ENCODE measurements at regions not wholly inside any gene's neighbourhood (a gene's known extent, or its start where the extent isn't known, plus 50 kb on each side); places are given as distances from the start of the nearest gene placed in this dataset.

DNA sequence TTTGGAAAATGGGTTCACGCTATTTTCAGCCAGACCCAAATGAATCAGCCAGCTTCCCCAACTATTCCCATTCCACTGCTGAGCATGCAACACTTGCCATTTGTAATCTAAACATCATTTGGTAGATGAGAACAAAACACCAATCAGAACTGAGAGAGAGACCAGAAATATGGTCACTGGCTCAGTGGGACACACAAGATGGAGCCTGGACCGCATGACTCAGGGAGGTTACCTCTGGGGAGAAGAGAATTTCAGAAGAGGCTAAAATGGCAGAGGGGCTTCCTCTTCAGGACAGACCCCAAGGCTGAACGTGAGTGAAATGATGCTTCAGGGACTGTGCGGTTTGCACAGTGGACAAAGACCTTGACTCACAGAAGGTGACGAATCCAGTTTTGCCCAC, 126.6 kb downstream of the URB2 start:
- Mint-ChIP-seq H3K27me3 (peaks cover 2% of the 10 kb centered on the region), H3K27ac (no peak overlapping the region), H3K4me1 (peaks cover 11% of the 10 kb centered on the region), H3K9me3 (peaks cover 3% of the 10 kb centered on the region), H3K36me3 (ENCODE audit: low read depth) (no peaks in the 10 kb centered on the region), H3K4me3 (no peak overlapping the region)
- intact Hi-C loops (cut with micrococcal nuclease) = no loop called here
- DNase-seq = no peak

DNA sequence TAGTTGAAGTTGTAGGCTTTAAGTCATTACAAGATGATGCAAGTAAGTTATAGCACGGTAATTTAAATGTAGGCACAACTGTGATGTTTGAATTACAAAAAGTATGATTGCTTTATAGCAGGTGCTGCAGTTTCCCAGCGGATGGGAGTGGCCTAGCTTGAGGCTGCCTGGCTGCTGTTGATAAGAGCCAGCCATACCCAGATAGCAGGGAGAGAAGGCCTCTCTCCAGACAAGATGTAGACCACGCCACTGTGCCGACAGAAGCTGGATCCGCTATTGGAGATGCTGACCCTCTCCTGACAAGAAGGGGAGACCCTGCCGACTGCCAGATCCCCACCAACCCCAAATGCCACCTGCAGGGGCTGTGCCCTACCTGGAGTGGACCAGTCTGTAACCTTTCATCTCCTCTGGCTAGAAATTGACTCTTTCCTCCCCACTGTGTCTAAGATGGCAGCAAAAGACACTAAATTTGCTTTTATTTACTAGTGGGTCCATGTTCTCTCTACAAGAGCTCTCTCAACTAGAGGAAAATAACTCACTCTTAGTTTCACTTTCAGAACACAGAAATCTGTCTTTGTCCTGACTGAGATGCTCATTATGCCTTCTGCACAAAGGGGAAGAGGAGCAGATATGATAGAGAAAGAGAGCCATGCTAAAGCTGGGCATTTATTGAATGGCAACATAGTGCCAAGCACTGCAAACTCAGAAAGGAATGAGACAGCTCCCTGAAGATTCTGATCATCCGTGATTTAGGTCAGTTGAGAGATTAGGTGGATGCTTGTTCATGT, 127.9 kb downstream of the URB2 start:
- intact Hi-C loops (cut with micrococcal nuclease) = no loop called here
- peak overlapping the region; percentile 70 for H3K27ac Mint-ChIP-seq
- peak overlapping the region; percentile 71 for H3K4me3 Mint-ChIP-seq
- H3K27me3 Mint-ChIP-seq = no peaks in the 10 kb centered on the region
- peaks cover 3% of the 10 kb centered on the region for H3K9me3 Mint-ChIP-seq
- DNase-seq = peak; percentile 69
- peaks cover 18% of the 10 kb centered on the region for H3K4me1 Mint-ChIP-seq
- no peaks in the 10 kb centered on the region for H3K36me3 Mint-ChIP-seq (ENCODE audit: low read depth)

- intact Hi-C loops (cut with micrococcal nuclease) = no loop called here
- Mint-ChIP-seq H3K4me3 (no peak overlapping the region), H3K27ac (no peak overlapping the region), H3K36me3 (ENCODE audit: low read depth) (no peaks in the 10 kb centered on the region), H3K4me1 (peaks cover 22% of the 10 kb centered on the region), H3K9me3 (peaks cover 3% of the 10 kb centered on the region), H3K27me3 (no peaks in the 10 kb centered on the region)
- DNase-seq = no peak
Observed at GRCh38 chr1:229756666-229757065, 130.6 kb downstream of the URB2 start.

DNA sequence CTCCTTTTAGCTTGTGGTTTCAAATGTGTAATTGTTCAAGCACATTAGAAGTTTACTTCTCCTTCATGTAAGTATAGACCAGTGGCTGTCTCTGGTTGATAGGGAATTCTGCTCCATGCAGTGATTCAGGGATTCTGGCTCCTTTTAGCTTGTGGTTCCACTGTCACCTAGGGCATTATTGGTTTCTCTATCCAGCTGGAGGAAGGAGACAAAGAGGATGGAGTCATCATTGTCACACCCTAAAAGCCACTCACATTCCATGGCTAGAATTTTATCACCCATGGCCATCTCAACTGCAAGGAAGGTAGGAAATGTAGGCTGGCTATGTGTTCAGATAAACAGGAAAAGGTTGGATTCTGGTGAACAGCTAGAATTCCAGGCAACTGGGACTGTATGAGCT, 131.2 kb downstream of the URB2 start:
- H3K9me3 Mint-ChIP-seq = peaks cover 3% of the 10 kb centered on the region
- H3K36me3 Mint-ChIP-seq (ENCODE audit: low read depth) = no peaks in the 10 kb centered on the region
- H3K4me3 Mint-ChIP-seq = no peak overlapping the region
- H3K4me1 Mint-ChIP-seq = peaks cover 22% of the 10 kb centered on the region
- H3K27me3 Mint-ChIP-seq = no peaks in the 10 kb centered on the region
- no peak overlapping the region for H3K27ac Mint-ChIP-seq
- no peak for DNase-seq
- intact Hi-C loops (cut with micrococcal nuclease) = no loop called here

GRCh38 chr1:229758101-229759036, 132.3 kb downstream of the URB2 start:
- Mint-ChIP-seq H3K4me1 (peaks cover 22% of the 10 kb centered on the region), H3K27me3 (peaks cover 4% of the 10 kb centered on the region), H3K36me3 (ENCODE audit: low read depth) (no peaks in the 10 kb centered on the region), H3K9me3 (peaks cover 3% of the 10 kb centered on the region), H3K27ac (no peak overlapping the region), H3K4me3 (no peak overlapping the region)
- intact Hi-C loops (cut with micrococcal nuclease) = no loop called here
- no peak for DNase-seq

DNA sequence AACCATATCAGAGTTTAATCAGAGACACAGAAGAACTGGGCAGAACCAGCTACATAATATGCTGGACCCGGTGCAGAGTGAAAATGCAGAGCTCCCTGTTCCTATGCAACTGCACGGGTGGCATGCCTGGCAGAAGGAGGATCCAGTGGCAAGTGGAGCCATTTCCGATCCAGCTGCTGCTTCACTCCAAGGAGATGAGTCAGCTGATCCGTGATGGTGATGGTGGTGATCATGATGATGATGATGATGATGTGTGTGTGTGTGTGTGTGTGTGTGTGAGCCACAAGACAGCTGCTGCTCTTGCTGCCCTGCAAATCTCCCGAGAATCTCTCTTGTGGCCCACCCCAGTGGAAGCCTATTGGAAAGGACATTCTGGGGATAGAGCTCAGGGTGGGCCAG, 133.0 kb downstream of the URB2 start:
- no peaks in the 10 kb centered on the region for H3K36me3 Mint-ChIP-seq (ENCODE audit: low read depth)
- intact Hi-C loops (cut with micrococcal nuclease) = no loop called here
- H3K27ac Mint-ChIP-seq = no peak overlapping the region
- peaks cover 8% of the 10 kb centered on the region for H3K27me3 Mint-ChIP-seq
- H3K9me3 Mint-ChIP-seq = peaks cover 3% of the 10 kb centered on the region
- H3K4me3 Mint-ChIP-seq = no peak overlapping the region
- H3K4me1 Mint-ChIP-seq = peaks cover 16% of the 10 kb centered on the region
- DNase-seq = no peak

GRCh38 chr1:229759586-229759985, 133.5 kb downstream of the URB2 start:
- Mint-ChIP-seq H3K27ac (no peak overlapping the region), H3K9me3 (peaks cover 3% of the 10 kb centered on the region)
- intact Hi-C loops (cut with micrococcal nuclease) = no loop called here

GRCh38 chr1:229760478-229760996, 134.5 kb downstream of the URB2 start:
- Mint-ChIP-seq H3K27me3 (peaks cover 15% of the 10 kb centered on the region), H3K36me3 (ENCODE audit: low read depth) (no peaks in the 10 kb centered on the region), H3K4me3 (no peak overlapping the region), H3K27ac (no peak overlapping the region), H3K9me3 (peaks cover 3% of the 10 kb centered on the region), H3K4me1 (peaks cover 11% of the 10 kb centered on the region)
- DNase-seq = no peak
- intact Hi-C loops (cut with micrococcal nuclease) = no loop called here

More at GRCh38 chr1:229759586-229759985, 133.5 kb downstream of the URB2 start:
- no peaks in the 10 kb centered on the region for H3K36me3 Mint-ChIP-seq (ENCODE audit: low read depth)
- DNase-seq = no peak
- peaks cover 11% of the 10 kb centered on the region for H3K4me1 Mint-ChIP-seq
- H3K4me3 Mint-ChIP-seq = no peak overlapping the region
- H3K27me3 Mint-ChIP-seq = peaks cover 11% of the 10 kb centered on the region

DNA sequence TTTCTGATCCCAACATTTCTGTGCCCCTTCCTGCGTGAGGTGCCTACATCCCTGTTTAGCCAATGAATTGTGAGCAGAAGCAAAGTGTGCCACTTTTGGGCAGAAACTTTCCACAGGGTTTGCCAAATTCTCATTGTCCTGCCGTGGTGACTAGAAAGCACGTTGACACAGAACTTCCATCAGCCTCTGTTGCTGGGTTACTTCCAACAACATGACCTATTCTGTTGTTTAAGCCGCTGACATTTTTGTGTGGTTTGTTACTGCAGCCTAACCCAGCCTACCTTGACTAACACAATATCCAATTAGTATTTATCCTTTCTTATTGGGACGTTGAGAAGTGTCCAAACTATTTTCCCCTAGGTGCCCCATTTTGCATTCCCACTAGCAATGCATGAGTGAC, 136.8 kb downstream of the URB2 start:
- DNase-seq = no peak
- Mint-ChIP-seq H3K27me3 (peaks cover 20% of the 10 kb centered on the region), H3K4me1 (peaks cover 11% of the 10 kb centered on the region), H3K9me3 (no peaks in the 10 kb centered on the region), H3K27ac (no peak overlapping the region), H3K36me3 (ENCODE audit: low read depth) (no peaks in the 10 kb centered on the region), H3K4me3 (no peak overlapping the region)
- intact Hi-C loops (cut with micrococcal nuclease) = no loop called here

GRCh38 chr1:229768232-229768631, 142.2 kb downstream of the URB2 start:
- Mint-ChIP-seq H3K36me3 (ENCODE audit: low read depth) (no peaks in the 10 kb centered on the region), H3K27ac (no peak overlapping the region), H3K9me3 (no peaks in the 10 kb centered on the region), H3K4me1 (no peaks in the 10 kb centered on the region), H3K27me3 (peaks cover 24% of the 10 kb centered on the region), H3K4me3 (no peak overlapping the region)
- intact Hi-C loops (cut with micrococcal nuclease) = no loop called here
- DNase-seq = no peak

- no peak overlapping the region for H3K4me3 Mint-ChIP-seq
- intact Hi-C loops (cut with micrococcal nuclease) = no loop called here
- peaks cover 24% of the 10 kb centered on the region for H3K27me3 Mint-ChIP-seq
- no peaks in the 10 kb centered on the region for H3K9me3 Mint-ChIP-seq
- no peaks in the 10 kb centered on the region for H3K36me3 Mint-ChIP-seq (ENCODE audit: low read depth)
- DNase-seq = no peak
- no peaks in the 10 kb centered on the region for H3K4me1 Mint-ChIP-seq
- H3K27ac Mint-ChIP-seq = no peak overlapping the region
Observed at GRCh38 chr1:229769006-229769405, 143.0 kb downstream of the URB2 start.

- H3K27ac Mint-ChIP-seq = no peak overlapping the region
- intact Hi-C loops (cut with micrococcal nuclease) = no loop called here
- no peaks in the 10 kb centered on the region for H3K9me3 Mint-ChIP-seq
- no peaks in the 10 kb centered on the region for H3K36me3 Mint-ChIP-seq (ENCODE audit: low read depth)
- peaks cover 20% of the 10 kb centered on the region for H3K27me3 Mint-ChIP-seq
- no peaks in the 10 kb centered on the region for H3K4me1 Mint-ChIP-seq
- H3K4me3 Mint-ChIP-seq = no peak overlapping the region
- no peak for DNase-seq
Observed at GRCh38 chr1:229769809-229770208, 143.8 kb downstream of the URB2 start.

DNA sequence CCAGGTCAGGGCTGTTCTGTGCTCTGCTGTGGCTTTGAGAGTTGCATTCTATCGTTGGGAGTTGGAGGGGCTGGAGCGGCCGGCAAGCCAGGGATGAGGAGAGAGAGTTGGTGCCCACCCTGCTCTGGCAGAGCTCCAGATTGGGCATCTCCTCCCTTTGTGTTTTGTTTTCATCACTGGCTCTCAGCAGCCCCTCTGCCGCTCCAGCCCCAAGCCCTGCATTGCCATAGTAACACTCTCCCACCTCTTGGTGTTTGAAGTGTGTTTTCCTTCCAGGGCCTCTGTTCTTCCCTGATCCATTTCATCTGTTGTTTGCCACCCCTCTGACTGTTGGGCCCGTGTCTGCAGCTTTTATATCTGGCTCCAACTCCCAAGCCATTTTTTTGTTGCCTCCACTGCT, 152.7 kb downstream of the URB2 start:
- peaks cover 5% of the 10 kb centered on the region for H3K27me3 Mint-ChIP-seq
- no peak for DNase-seq
- no peaks in the 10 kb centered on the region for H3K36me3 Mint-ChIP-seq (ENCODE audit: low read depth)
- no peaks in the 10 kb centered on the region for H3K9me3 Mint-ChIP-seq
- H3K27ac Mint-ChIP-seq = no peak overlapping the region
- no peaks in the 10 kb centered on the region for H3K4me1 Mint-ChIP-seq
- H3K4me3 Mint-ChIP-seq = no peak overlapping the region
- intact Hi-C loops (cut with micrococcal nuclease) = no loop called here

GRCh38 chr1:229781453-229781852, 155.4 kb downstream of the URB2 start:
- Mint-ChIP-seq H3K36me3 (ENCODE audit: low read depth) (no peaks in the 10 kb centered on the region), H3K4me3 (no peak overlapping the region), H3K9me3 (no peaks in the 10 kb centered on the region), H3K4me1 (no peaks in the 10 kb centered on the region), H3K27ac (no peak overlapping the region), H3K27me3 (no peaks in the 10 kb centered on the region)
- no peak for DNase-seq
- intact Hi-C loops (cut with micrococcal nuclease) = no loop called here

All from activated CD4-positive, alpha-beta T cell treated with anti-CD3 and anti-CD28 coated beads, Interleukin-2, amount 10 ng/mL, durations not matched to agents 24 days and 14 days (primary cell).